ENCODE measurements at regions not wholly inside any gene's neighbourhood (a gene's known extent, or its start where the extent isn't known, plus 50 kb on each side); places are given as distances from the start of the nearest gene placed in this dataset.

- no peak for TF ChIP-seq POLR2A (IDR thresholded peaks at IDR 0.05)
- TF ChIP-seq CTCF (IDR thresholded peaks at IDR 0.05) = no peak
Observed at GRCh38 chr7:106750773-106751172, 89.8 kb upstream of the CCDC71L start.
